ENCODE measurements at regions not wholly inside any gene's neighbourhood (a gene's known extent, or its start where the extent isn't known, plus 50 kb on each side); places are given as distances from the start of the nearest gene placed in this dataset.

DNA sequence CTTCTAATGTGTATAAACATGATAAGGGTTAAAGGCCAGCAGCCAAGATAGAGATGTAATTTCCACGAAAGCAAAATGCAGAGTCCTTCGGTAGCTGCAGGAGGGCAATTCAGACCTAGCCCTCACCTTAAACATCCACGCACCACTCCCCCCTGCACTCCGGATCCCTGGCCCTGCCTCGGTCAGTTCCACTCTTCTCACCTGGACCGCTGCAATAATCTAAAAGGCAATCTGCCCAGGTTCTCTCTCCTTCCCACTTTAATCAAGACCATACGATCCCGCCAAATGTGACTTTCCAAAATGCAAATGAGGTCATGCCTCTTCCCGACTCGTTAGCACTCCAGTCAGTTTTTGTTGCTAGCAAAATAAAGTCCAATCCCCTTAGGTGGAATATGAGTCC is 485.2 kb downstream of the EIPR1 start:
- Histone ChIP-seq H3K9me3 (no peaks in the 10 kb centered on the region; the same call in 1 of the 2 replicates), H3F3A (replicated peaks; ENCODE audit: insufficient read depth) (no peaks in the 10 kb centered on the region), H3K9ac (no peak overlapping the region), H3K4me2 (no peak overlapping the region), H3K4me1 (ENCODE audit: control insufficient read depth in 1 of 2, insufficient read depth in 2 of 2, low read depth in 1 of 2, low read length in 1 of 2) (peaks cover 0 to 11% of the 10 kb centered on the region in 2 experiments; a peak in 1 of 4 replicates), H4K20me1 (ENCODE audit: insufficient read depth) (no peaks in the 10 kb centered on the region), H3K9me2 (no peaks in the 10 kb centered on the region), H3K36me3 (replicated peaks in 1 of 2; ENCODE audit: control insufficient read depth in 1 of 2, insufficient read depth in 2 of 2, low read length in 1 of 2) (no peaks in the 10 kb centered on the region), H3K27ac (ENCODE audit: low read depth in 2 of 2, low read length in 1 of 2) (no peak overlapping the region), H2AFZ (ENCODE audit: low read depth) (no peak overlapping the region), H3K4me3 (ENCODE audit: low read depth in 2 of 2, low read length in 1 of 2) (no peak overlapping the region), H3K27me3 (ENCODE audit: insufficient read depth) (no peaks in the 10 kb centered on the region), H3K79me2 (ENCODE audit: insufficient read depth) (no peaks in the 10 kb centered on the region)
- DNase-seq: no peak
- CTCF ChIA-PET: interaction anchor here (1.3 kb wide), 1 partner anchor 116 kb away, joined by 3 read pairs; no protein-coding TSS in a partner anchor
- no peak for TF ChIP-seq GATA2 (CRISPR knock-in tag; IDR thresholded peaks at IDR 0.05)
- TF ChIP-seq NRF1 (IDR thresholded peaks at IDR 0.05; ENCODE audit: low read depth, low read length): no peak
- no peak for TF ChIP-seq RAD21 (IDR thresholded peaks at IDR 0.05; ENCODE audit: low read length)
- no peak for TF ChIP-seq CHD2 (IDR thresholded peaks at IDR 0.05; ENCODE audit: low read length, partially characterized antibody)
- TF ChIP-seq, protein P1, sequence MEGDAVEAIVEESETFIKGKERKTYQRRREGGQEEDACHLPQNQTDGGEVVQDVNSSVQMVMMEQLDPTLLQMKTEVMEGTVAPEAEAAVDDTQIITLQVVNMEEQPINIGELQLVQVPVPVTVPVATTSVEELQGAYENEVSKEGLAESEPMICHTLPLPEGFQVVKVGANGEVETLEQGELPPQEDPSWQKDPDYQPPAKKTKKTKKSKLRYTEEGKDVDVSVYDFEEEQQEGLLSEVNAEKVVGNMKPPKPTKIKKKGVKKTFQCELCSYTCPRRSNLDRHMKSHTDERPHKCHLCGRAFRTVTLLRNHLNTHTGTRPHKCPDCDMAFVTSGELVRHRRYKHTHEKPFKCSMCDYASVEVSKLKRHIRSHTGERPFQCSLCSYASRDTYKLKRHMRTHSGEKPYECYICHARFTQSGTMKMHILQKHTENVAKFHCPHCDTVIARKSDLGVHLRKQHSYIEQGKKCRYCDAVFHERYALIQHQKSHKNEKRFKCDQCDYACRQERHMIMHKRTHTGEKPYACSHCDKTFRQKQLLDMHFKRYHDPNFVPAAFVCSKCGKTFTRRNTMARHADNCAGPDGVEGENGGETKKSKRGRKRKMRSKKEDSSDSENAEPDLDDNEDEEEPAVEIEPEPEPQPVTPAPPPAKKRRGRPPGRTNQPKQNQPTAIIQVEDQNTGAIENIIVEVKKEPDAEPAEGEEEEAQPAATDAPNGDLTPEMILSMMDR (IDR thresholded peaks at IDR 0.05): no peak
- TF ChIP-seq, protein P2, sequence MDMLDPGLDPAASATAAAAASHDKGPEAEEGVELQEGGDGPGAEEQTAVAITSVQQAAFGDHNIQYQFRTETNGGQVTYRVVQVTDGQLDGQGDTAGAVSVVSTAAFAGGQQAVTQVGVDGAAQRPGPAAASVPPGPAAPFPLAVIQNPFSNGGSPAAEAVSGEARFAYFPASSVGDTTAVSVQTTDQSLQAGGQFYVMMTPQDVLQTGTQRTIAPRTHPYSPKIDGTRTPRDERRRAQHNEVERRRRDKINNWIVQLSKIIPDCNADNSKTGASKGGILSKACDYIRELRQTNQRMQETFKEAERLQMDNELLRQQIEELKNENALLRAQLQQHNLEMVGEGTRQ (IDR thresholded peaks at IDR 0.05; ENCODE audit: borderline replicate concordance, low read depth, low read length): no peak
- no peak for TF ChIP-seq MXI1 (IDR thresholded peaks at IDR 0.05; ENCODE audit: low read depth, low read length)
- no peak for TF ChIP-seq TEAD4 (IDR thresholded peaks at IDR 0.05; ENCODE audit: borderline replicate concordance, insufficient read depth)
- TF ChIP-seq TCF12 (IDR thresholded peaks at IDR 0.05): no peak
- TF ChIP-seq RXRA (IDR thresholded peaks at IDR 0.05; ENCODE audit: borderline replicate concordance, low read depth): no peak
- no peak for TF ChIP-seq EP300 (IDR thresholded peaks at IDR 0.05; ENCODE audit: borderline replicate concordance in 1 of 2, low read depth in 1 of 2, low read length in 1 of 2)
- no peak for TF ChIP-seq TAF1 (IDR thresholded peaks at IDR 0.05; ENCODE audit: borderline replicate concordance, low read depth, low read length)
- TF ChIP-seq, protein P3, sequence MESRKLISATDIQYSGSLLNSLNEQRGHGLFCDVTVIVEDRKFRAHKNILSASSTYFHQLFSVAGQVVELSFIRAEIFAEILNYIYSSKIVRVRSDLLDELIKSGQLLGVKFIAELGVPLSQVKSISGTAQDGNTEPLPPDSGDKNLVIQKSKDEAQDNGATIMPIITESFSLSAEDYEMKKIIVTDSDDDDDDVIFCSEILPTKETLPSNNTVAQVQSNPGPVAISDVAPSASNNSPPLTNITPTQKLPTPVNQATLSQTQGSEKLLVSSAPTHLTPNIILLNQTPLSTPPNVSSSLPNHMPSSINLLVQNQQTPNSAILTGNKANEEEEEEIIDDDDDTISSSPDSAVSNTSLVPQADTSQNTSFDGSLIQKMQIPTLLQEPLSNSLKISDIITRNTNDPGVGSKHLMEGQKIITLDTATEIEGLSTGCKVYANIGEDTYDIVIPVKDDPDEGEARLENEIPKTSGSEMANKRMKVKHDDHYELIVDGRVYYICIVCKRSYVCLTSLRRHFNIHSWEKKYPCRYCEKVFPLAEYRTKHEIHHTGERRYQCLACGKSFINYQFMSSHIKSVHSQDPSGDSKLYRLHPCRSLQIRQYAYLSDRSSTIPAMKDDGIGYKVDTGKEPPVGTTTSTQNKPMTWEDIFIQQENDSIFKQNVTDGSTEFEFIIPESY (IDR thresholded peaks at IDR 0.05; ENCODE audit: borderline replicate concordance, low read depth): no peak
- WGBS (ENCODE audit: low lambda C conversion rate): 46% methylated on average over 10 of the region's 10 CpGs
- POLR2A ChIA-PET: interaction anchor here (0.6 to 0.7 kb wide), 2 partner anchors 43 to 706 kb away, joined by 3 read pairs; no protein-coding TSS in a partner anchor
